ENCODE measurements at regions not wholly inside any gene's neighbourhood (a gene's known extent, or its start where the extent isn't known, plus 50 kb on each side); places are given as distances from the start of the nearest gene placed in this dataset.

DNA sequence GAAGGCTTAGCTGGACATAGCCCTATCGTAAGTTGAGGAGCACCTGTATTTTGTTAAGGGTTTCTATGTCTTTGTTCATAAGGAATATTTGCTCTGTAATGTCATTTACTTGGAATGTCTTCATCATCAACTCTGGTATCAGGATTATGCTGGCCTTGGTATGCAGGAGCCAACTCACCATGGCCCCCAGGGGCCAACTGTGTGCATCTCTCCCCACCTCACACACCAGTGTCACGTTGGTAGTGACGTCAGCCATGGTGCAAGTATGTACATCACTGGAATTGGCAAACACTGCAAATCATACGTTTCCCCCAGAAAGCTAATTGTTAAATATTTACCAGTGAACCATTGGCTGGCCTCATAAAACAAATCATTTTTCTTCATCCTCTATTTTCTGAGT, 70.8 kb downstream of the YTHDF1 start:
- Histone ChIP-seq H3K9me3 (ENCODE audit: control insufficient read depth, insufficient read depth, low read length) (no peaks in the 10 kb centered on the region), H3K36me3 (ENCODE audit: control insufficient read depth, insufficient read depth, low read length) (no peaks in the 10 kb centered on the region), H3K4me1 (ENCODE audit: control insufficient read depth, insufficient read depth, low read length) (no peaks in the 10 kb centered on the region), H3K27ac (ENCODE audit: low read length) (no peak overlapping the region), H3K27me3 (ENCODE audit: control insufficient read depth, insufficient read depth, low read length) (no peaks in the 10 kb centered on the region), H3K4me3 (ENCODE audit: low read length) (no peak overlapping the region)
- no peak for DNase-seq (ENCODE audit: low read depth, low spot score)
- WGBS (ENCODE audit: insufficient coverage, insufficient read length) = no CpG with 5 or more reads among the region's 4 CpGs

DNA sequence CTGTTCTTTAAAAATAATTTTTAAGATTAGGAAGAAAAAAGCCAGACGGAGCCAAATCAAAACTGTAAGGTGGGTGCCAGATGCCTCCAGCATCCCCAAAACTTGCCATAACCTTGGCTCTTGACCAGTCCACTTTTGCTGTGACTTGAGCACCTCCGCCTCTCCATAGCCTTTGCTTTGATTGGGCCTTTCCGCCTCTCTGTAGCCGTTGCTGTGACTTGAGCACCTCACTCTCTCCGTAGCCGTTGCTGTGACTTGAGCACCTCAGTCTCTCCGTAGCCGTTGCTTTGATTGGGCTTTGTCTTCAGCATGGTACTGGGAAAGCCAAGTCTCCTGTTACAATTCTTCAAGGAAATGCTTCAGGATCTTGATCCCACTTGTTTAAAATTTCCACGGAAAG, 73.0 kb downstream of the YTHDF1 start:
- Histone ChIP-seq H3K27me3 (ENCODE audit: control insufficient read depth, insufficient read depth, low read length) (no peaks in the 10 kb centered on the region), H3K4me3 (ENCODE audit: low read length) (no peak overlapping the region), H3K36me3 (ENCODE audit: control insufficient read depth, insufficient read depth, low read length) (no peaks in the 10 kb centered on the region), H3K27ac (ENCODE audit: low read length) (no peak overlapping the region), H3K9me3 (ENCODE audit: control insufficient read depth, insufficient read depth, low read length) (no peaks in the 10 kb centered on the region), H3K4me1 (ENCODE audit: control insufficient read depth, insufficient read depth, low read length) (no peaks in the 10 kb centered on the region)
- no peak for DNase-seq (ENCODE audit: low read depth, low spot score)
- WGBS (ENCODE audit: insufficient coverage, insufficient read length) = no CpG with 5 or more reads among the region's 9 CpGs

- no peak for DNase-seq (ENCODE audit: low read depth, low spot score)
- Histone ChIP-seq H3K27me3 (ENCODE audit: control insufficient read depth, insufficient read depth, low read length) (no peaks in the 10 kb centered on the region), H3K9me3 (ENCODE audit: control insufficient read depth, insufficient read depth, low read length) (no peaks in the 10 kb centered on the region), H3K4me1 (ENCODE audit: control insufficient read depth, insufficient read depth, low read length) (no peaks in the 10 kb centered on the region), H3K36me3 (ENCODE audit: control insufficient read depth, insufficient read depth, low read length) (no peaks in the 10 kb centered on the region), H3K27ac (ENCODE audit: low read length) (no peak overlapping the region), H3K4me3 (ENCODE audit: low read length) (no peak overlapping the region)
- WGBS (ENCODE audit: insufficient coverage, insufficient read length) = no CpG with 5 or more reads among the region's 12 CpGs
Measured at GRCh38 chr20:63141531-63141930, 74.4 kb downstream of the YTHDF1 start.

GRCh38 chr20:63140514-63141433, 75.2 kb downstream of the YTHDF1 start:
- Histone ChIP-seq H3K9me3 (ENCODE audit: control insufficient read depth, insufficient read depth, low read length) (no peaks in the 10 kb centered on the region), H3K4me1 (ENCODE audit: control insufficient read depth, insufficient read depth, low read length) (no peaks in the 10 kb centered on the region), H3K27ac (ENCODE audit: low read length) (no peak overlapping the region), H3K4me3 (ENCODE audit: low read length) (no peak overlapping the region), H3K27me3 (ENCODE audit: control insufficient read depth, insufficient read depth, low read length) (no peaks in the 10 kb centered on the region), H3K36me3 (ENCODE audit: control insufficient read depth, insufficient read depth, low read length) (no peaks in the 10 kb centered on the region)
- WGBS (ENCODE audit: insufficient coverage, insufficient read length) = no CpG with 5 or more reads among the region's 24 CpGs
- DNase-seq (ENCODE audit: low read depth, low spot score) = no peak

GRCh38 chr20:63139837-63140236, 76.1 kb downstream of the YTHDF1 start:
- Histone ChIP-seq H3K27ac (ENCODE audit: low read length) (no peak overlapping the region), H3K9me3 (ENCODE audit: control insufficient read depth, insufficient read depth, low read length) (no peaks in the 10 kb centered on the region), H3K4me3 (ENCODE audit: low read length) (no peak overlapping the region), H3K27me3 (ENCODE audit: control insufficient read depth, insufficient read depth, low read length) (no peaks in the 10 kb centered on the region), H3K36me3 (ENCODE audit: control insufficient read depth, insufficient read depth, low read length) (no peaks in the 10 kb centered on the region), H3K4me1 (ENCODE audit: control insufficient read depth, insufficient read depth, low read length) (no peaks in the 10 kb centered on the region)
- no CpG with 5 or more reads among the region's 19 CpGs for whole genome bisulfite sequencing (ENCODE audit: insufficient coverage, insufficient read length)
- DNase-seq (ENCODE audit: low read depth, low spot score) = no peak

DNA sequence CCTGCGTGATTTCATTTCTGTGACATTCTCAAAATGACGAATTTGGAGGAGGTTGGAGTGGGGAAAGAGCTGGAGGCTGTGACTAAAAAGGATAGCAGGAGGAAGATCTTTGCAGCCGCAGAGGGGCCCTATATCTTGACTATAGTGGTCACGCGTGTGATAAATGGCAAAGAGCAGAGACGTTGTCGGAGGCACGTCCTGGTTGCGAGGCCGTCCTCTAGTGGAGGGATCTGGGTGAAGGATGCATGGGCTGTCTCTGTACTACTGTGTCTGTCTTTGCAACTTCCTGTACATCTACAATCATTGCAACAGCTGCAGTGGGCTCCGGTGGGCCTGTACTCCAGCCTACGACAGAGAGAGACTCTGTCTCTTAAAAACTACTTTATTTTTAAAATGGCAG, 76.6 kb downstream of the YTHDF1 start:
- DNase-seq (ENCODE audit: low read depth, low spot score) = no peak
- Histone ChIP-seq H3K4me3 (ENCODE audit: low read length) (no peak overlapping the region), H3K36me3 (ENCODE audit: control insufficient read depth, insufficient read depth, low read length) (no peaks in the 10 kb centered on the region), H3K27me3 (ENCODE audit: control insufficient read depth, insufficient read depth, low read length) (no peaks in the 10 kb centered on the region), H3K9me3 (ENCODE audit: control insufficient read depth, insufficient read depth, low read length) (no peaks in the 10 kb centered on the region), H3K4me1 (ENCODE audit: control insufficient read depth, insufficient read depth, low read length) (no peaks in the 10 kb centered on the region), H3K27ac (ENCODE audit: low read length) (no peak overlapping the region)
- no CpG with 5 or more reads among the region's 12 CpGs for WGBS (ENCODE audit: insufficient coverage, insufficient read length)

DNA sequence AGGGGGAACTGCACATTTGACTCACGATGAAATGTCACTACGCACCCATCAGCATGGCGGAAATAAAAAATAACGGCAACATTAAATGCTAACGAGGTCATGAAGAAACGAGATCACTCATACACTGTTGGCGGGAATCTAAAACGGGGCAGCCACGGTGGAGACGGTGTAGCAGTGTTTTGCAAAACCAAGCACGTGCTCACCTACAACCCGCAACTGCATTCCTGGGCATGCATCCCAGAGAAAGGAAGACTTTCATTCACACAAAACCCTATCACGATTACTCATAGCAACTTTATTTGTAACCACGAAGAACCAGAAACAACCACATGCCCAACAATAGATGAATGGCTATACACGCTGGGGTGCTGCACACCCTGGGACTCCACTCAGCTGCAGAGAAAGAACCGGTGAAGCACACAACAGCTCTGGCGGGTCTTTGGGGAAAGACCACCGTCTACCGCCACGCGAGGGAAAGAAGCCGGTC, 77.0 kb downstream of the YTHDF1 start:
- Histone ChIP-seq H3K9me3 (ENCODE audit: control insufficient read depth, insufficient read depth, low read length) (no peaks in the 10 kb centered on the region), H3K4me3 (ENCODE audit: low read length) (no peak overlapping the region), H3K27me3 (ENCODE audit: control insufficient read depth, insufficient read depth, low read length) (no peaks in the 10 kb centered on the region), H3K36me3 (ENCODE audit: control insufficient read depth, insufficient read depth, low read length) (no peaks in the 10 kb centered on the region), H3K27ac (ENCODE audit: low read length) (no peak overlapping the region), H3K4me1 (ENCODE audit: control insufficient read depth, insufficient read depth, low read length) (peaks cover 2% of the 10 kb centered on the region; the same call in 1 of the 2 replicates)
- no CpG with 5 or more reads among the region's 22 CpGs for WGBS (ENCODE audit: insufficient coverage, insufficient read length)
- no peak for DNase-seq (ENCODE audit: low read depth, low spot score)

DNA sequence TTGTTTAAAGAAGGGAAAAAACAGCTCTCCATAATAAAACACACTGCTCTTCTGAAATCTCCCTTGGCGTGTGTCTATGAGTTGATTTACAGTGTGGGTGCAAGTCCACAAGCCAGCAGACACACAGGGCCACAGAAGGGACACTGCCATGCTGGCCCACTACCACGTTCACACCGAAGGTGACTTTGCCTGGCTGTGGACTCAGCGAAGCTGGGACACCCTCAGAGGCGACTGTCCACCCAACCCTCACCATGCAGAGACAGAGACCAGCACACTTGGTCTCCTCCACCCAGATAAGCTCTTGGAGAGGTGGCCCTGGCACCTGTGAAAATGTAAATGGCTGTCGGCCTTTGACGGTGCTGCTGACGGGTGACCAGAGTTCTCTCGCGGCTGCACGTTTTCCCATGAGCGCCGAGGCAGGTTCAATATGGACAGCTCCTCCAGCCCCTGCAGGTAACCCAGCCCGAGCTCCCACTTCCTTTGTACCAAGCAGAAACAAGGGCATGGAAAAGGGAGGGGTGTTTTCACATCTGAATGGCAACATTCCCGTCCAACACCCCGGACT, 78.0 kb downstream of the YTHDF1 start:
- Histone ChIP-seq H3K4me1 (ENCODE audit: control insufficient read depth, insufficient read depth, low read length) (peaks cover 2% of the 10 kb centered on the region; the same call in 1 of the 2 replicates), H3K27me3 (ENCODE audit: control insufficient read depth, insufficient read depth, low read length) (no peaks in the 10 kb centered on the region), H3K4me3 (ENCODE audit: low read length) (no peak overlapping the region), H3K36me3 (ENCODE audit: control insufficient read depth, insufficient read depth, low read length) (no peaks in the 10 kb centered on the region), H3K27ac (ENCODE audit: low read length) (no peak overlapping the region), H3K9me3 (ENCODE audit: control insufficient read depth, insufficient read depth, low read length) (no peaks in the 10 kb centered on the region)
- DNase-seq (ENCODE audit: low read depth, low spot score) = no peak
- no CpG with 5 or more reads among the region's 16 CpGs for WGBS (ENCODE audit: insufficient coverage, insufficient read length)

DNA sequence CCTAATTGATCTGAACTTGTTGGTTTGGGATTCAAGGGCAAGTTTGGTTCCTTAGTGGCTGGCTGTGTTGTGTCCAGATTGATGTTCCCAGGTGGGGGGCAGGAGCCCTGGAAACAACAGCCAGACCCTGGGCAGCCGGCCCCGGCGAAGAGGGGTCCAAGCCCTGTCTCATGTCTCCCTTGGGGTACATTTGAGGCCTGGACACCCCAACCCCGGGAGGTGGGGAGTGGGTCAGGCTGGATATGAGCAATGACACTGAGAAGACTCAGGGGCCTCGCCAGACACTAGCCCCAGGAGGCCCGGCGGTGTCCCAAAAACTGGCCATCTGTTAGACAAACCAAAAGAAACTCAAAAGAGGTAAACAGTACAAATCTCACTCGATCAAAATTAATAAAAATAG, 79.6 kb downstream of the YTHDF1 start:
- no peaks in the 10 kb centered on the region for H3K27me3 ChIP-seq (ENCODE audit: control insufficient read depth, insufficient read depth, low read length)
- H3K4me1 ChIP-seq (ENCODE audit: control insufficient read depth, insufficient read depth, low read length) = peaks cover 2% of the 10 kb centered on the region; the same call in 1 of the 2 replicates
- DNase-seq (ENCODE audit: low read depth, low spot score) = no peak
- no peak overlapping the region for H3K4me3 ChIP-seq (ENCODE audit: low read length)
- H3K36me3 ChIP-seq (ENCODE audit: control insufficient read depth, insufficient read depth, low read length) = no peaks in the 10 kb centered on the region
- no peaks in the 10 kb centered on the region for H3K9me3 ChIP-seq (ENCODE audit: control insufficient read depth, insufficient read depth, low read length)
- H3K27ac ChIP-seq (ENCODE audit: low read length) = no peak overlapping the region
- WGBS (ENCODE audit: insufficient coverage, insufficient read length) = no CpG with 5 or more reads among the region's 8 CpGs

DNA sequence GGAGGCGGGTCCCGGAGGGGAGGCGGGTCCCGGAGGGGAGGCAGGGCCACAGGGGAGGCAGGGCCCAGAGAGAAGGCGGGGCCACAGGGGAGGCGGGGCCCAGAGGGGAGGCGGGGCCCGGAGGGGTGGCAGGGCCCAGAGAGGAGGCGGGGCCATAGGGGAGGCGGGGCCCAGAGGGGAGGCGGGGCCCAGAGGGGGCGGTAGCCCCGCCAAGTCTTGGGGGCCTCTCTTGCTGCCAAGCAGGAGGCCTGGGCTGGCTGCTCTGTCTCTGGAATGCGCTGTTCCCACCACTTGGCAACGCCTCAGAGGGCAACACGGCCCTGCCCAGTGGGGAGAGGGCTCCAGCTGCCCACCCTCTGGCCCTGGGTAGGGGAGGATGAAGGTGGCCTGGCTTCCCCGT, 80.5 kb downstream of the YTHDF1 start:
- no peak for DNase-seq (ENCODE audit: low read depth, low spot score)
- Histone ChIP-seq H3K27ac (ENCODE audit: low read length) (no peak overlapping the region), H3K4me3 (ENCODE audit: low read length) (no peak overlapping the region), H3K9me3 (ENCODE audit: control insufficient read depth, insufficient read depth, low read length) (no peaks in the 10 kb centered on the region), H3K4me1 (ENCODE audit: control insufficient read depth, insufficient read depth, low read length) (peaks cover 2% of the 10 kb centered on the region; the same call in 1 of the 2 replicates), H3K36me3 (ENCODE audit: control insufficient read depth, insufficient read depth, low read length) (no peaks in the 10 kb centered on the region), H3K27me3 (ENCODE audit: control insufficient read depth, insufficient read depth, low read length) (no peaks in the 10 kb centered on the region)
- WGBS (ENCODE audit: insufficient coverage, insufficient read length) = no CpG with 5 or more reads among the region's 17 CpGs
